ENCODE measurements at regions not wholly inside any gene's neighbourhood (a gene's known extent, or its start where the extent isn't known, plus 50 kb on each side); places are given as distances from the start of the nearest gene placed in this dataset.

- no peaks in the 10 kb centered on the region for H3K27me3 ChIP-seq (ENCODE audit: control insufficient read depth, insufficient read depth, low read length)
- H3K36me3 ChIP-seq (ENCODE audit: control insufficient read depth, insufficient read depth, low read length), result no peaks in the 10 kb centered on the region
- TF ChIP-seq, protein P1, sequence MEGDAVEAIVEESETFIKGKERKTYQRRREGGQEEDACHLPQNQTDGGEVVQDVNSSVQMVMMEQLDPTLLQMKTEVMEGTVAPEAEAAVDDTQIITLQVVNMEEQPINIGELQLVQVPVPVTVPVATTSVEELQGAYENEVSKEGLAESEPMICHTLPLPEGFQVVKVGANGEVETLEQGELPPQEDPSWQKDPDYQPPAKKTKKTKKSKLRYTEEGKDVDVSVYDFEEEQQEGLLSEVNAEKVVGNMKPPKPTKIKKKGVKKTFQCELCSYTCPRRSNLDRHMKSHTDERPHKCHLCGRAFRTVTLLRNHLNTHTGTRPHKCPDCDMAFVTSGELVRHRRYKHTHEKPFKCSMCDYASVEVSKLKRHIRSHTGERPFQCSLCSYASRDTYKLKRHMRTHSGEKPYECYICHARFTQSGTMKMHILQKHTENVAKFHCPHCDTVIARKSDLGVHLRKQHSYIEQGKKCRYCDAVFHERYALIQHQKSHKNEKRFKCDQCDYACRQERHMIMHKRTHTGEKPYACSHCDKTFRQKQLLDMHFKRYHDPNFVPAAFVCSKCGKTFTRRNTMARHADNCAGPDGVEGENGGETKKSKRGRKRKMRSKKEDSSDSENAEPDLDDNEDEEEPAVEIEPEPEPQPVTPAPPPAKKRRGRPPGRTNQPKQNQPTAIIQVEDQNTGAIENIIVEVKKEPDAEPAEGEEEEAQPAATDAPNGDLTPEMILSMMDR (IDR thresholded peaks at IDR 0.05; ENCODE audit: insufficient read depth, low read length, poor library complexity, severe bottlenecking), result no peak
- no peak for DNase-seq (ENCODE audit: low read depth)
- no peak overlapping the region for H3K4me3 ChIP-seq (ENCODE audit: low read depth, low read length)
These were observed 1005.5 kb upstream of the PTPRD start for GRCh38 chr9:11618241-11618805.

DNA sequence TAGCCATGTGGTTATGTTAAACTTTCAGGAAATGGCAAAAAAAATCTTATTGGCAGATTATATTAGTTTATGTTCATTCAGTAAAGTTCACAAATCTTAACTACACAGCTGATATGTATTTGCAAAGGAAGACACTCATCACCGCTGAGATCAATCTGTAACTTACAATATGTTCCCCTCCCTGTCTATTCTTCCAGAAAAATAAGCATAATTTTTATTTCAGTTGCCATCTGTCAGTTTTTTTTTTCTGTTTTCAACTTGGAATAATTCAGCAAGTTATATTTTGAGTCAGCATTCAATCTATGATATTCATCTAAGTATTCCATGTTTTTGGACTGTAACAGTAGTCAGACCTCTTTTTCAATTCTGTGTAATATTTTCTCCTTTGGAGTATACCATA lies 1019.9 kb upstream of the PTPRD start:
- Histone ChIP-seq H3K4me3 (ENCODE audit: low read depth, low read length) (no peak overlapping the region), H3K27me3 (ENCODE audit: control insufficient read depth, insufficient read depth, low read length) (no peaks in the 10 kb centered on the region), H3K36me3 (ENCODE audit: control insufficient read depth, insufficient read depth, low read length) (no peaks in the 10 kb centered on the region)
- DNase-seq (ENCODE audit: low read depth), result no peak
- TF ChIP-seq, protein P1 (IDR thresholded peaks at IDR 0.05; ENCODE audit: insufficient read depth, low read length, poor library complexity, severe bottlenecking), result no peak

- Histone ChIP-seq H3K36me3 (ENCODE audit: control insufficient read depth, insufficient read depth, low read length) (no peaks in the 10 kb centered on the region), H3K4me3 (ENCODE audit: low read depth, low read length) (no peak overlapping the region), H3K27me3 (ENCODE audit: control insufficient read depth, insufficient read depth, low read length) (no peaks in the 10 kb centered on the region)
- TF ChIP-seq, protein P1 (IDR thresholded peaks at IDR 0.05; ENCODE audit: insufficient read depth, low read length, poor library complexity, severe bottlenecking), result no peak
- no peak for DNase-seq (ENCODE audit: low read depth)
These were observed 1034.0 kb upstream of the PTPRD start for GRCh38 chr9:11646831-11647230.

DNA sequence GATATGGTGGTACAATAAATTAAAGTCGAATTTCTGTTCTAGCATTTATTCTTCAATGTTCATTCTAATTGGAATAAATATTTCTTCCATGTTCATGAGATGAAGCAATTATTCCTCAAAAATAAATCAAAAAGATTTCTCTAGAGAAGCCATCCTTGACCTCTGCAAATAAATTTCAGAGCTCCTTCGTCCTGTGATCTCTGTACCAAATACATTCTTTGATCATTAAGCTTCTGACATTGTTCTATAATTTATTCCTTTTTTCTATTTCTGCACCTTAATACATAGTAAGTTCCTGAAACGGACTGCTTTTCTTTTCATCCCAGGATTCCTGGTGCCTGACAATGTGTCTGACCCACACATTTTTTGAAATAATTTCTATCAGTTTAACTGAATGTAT lies 1039.3 kb upstream of the TYRP1 start:
- H3K27me3 ChIP-seq (ENCODE audit: control insufficient read depth, insufficient read depth, low read length), result no peaks in the 10 kb centered on the region
- TF ChIP-seq, protein P1 (IDR thresholded peaks at IDR 0.05; ENCODE audit: insufficient read depth, low read length, poor library complexity, severe bottlenecking), result no peak
- H3K36me3 ChIP-seq (ENCODE audit: control insufficient read depth, insufficient read depth, low read length), result no peaks in the 10 kb centered on the region
- no peak for DNase-seq (ENCODE audit: low read depth)
- H3K4me3 ChIP-seq (ENCODE audit: low read depth, low read length), result no peak overlapping the region

DNA sequence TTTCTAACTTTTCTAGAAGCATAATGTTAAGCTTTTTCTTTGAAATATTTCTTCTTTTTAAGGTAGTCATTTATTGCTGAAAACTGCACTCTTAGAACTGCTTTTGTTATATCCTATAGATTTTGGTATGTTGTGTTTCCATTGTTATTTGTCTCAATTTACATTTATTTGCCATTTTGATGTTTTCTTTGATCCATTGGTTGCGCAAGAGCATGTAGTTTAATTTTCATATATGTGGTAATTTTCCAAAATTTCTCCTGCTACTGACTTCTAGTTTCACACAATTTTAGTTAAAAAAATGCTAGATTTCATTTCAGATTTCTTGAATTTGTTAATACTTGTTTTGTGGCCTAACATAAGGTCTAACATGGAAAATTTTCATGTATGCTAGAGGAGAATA lies 1029.3 kb upstream of the TYRP1 start:
- Histone ChIP-seq H3K36me3 (ENCODE audit: control insufficient read depth, insufficient read depth, low read length) (no peaks in the 10 kb centered on the region), H3K4me3 (ENCODE audit: low read depth, low read length) (no peak overlapping the region), H3K27me3 (ENCODE audit: control insufficient read depth, insufficient read depth, low read length) (no peaks in the 10 kb centered on the region)
- TF ChIP-seq, protein P1 (IDR thresholded peaks at IDR 0.05; ENCODE audit: insufficient read depth, low read length, poor library complexity, severe bottlenecking), result no peak
- DNase-seq (ENCODE audit: low read depth), result no peak

DNA sequence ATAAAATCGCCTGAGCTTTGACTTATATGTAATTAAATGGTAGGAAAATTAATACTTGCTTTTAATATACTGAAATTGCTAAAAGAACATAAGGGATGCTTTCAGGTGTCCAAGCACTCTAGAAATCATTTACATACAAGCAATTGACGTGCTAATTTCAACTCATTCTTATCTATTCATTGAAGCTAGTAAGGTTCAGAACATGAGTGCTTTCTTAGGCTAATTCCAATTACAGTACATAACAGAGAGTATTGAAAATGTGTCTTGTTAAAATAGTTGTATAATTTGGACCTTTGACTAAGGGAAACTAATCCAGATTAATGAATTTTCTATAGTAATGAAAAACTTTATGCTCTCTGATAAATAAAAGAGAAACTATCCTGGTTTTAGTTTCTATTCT lies 1016.4 kb upstream of the TYRP1 start:
- Histone ChIP-seq H3K36me3 (ENCODE audit: control insufficient read depth, insufficient read depth, low read length) (no peaks in the 10 kb centered on the region), H3K4me3 (ENCODE audit: low read depth, low read length) (no peak overlapping the region), H3K27me3 (ENCODE audit: control insufficient read depth, insufficient read depth, low read length) (no peaks in the 10 kb centered on the region)
- TF ChIP-seq, protein P1 (IDR thresholded peaks at IDR 0.05; ENCODE audit: insufficient read depth, low read length, poor library complexity, severe bottlenecking), result no peak
- DNase-seq (ENCODE audit: low read depth), result no peak
